NCI-H2029 treated with DMSO at 0.1 percent for 48 hours (cell line): ENCODE measurements at regions not wholly inside any gene's neighbourhood (a gene's known extent, or its start where the extent isn't known, plus 50 kb on each side); places are given as distances from the start of the nearest gene placed in this dataset.
"Not testable (repeated sequence)": the region's sequence is repeated elsewhere in the genome, so short reads cannot be mapped to it uniquely, and the experiment has no call there.

ENCODE experiments used
- DNase-seq: peaks from one replicate; lab custom pipeline; 2025; lab: John Stamatoyannopoulos, UW

DNA sequence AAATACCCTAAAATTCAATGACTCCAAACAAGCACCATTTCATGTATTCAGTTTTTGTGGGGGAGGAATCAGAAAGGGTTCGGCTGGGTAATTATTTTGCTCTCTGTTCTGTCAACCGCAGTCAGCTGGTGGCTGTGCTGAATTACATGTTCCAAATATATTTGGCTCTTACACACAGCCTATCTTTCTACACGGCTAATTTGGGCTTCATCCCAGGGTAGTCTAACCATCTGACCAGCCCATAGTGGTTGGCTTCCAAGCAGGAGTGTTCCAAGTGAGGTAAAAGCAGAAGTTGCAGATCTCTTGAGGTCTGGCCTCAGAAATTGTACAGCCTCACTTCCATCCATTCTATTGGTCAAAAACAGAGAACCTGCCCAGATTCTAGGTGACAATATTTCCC, 760.8 kb upstream of the SEMA6D start:
- no peak for DNase-seq

DNA sequence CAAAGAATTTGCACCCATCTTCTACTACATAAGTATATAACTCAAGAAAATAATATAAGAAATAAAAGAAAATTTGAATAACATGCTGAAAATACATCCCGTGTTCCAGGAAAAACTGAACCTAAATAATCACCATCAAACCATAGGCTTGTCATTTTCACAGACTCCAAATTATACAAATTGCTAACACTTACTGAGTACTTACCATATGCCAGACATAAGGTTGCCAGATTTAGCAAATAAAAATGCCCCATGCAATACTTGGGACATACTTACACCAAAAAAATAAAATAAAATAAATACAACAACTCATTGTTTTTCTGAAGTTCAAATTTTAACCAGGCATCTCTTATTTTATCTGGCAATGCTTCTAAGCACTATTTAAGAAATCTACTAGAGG, 760.4 kb upstream of the SEMA6D start:
- DNase-seq, result no peak

DNA sequence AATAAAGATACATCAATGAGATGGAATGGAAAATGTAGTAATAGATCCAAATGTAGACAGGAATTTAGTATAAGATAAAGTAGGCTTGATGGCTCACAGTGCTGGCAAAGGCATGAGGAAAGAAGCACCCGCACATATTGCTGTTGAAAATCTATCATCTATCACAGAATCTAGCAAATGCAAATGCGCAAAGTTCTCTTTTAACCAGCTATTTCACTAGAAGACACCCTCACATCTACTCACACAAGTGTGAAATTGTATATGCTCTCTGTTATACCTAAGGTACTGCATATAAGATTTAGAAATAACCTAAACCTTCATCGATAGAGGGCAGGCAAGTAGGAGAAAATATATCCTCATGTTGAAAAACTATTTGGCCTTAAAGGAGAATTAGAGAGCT, 756.7 kb upstream of the SEMA6D start:
- no peak for DNase-seq

DNA sequence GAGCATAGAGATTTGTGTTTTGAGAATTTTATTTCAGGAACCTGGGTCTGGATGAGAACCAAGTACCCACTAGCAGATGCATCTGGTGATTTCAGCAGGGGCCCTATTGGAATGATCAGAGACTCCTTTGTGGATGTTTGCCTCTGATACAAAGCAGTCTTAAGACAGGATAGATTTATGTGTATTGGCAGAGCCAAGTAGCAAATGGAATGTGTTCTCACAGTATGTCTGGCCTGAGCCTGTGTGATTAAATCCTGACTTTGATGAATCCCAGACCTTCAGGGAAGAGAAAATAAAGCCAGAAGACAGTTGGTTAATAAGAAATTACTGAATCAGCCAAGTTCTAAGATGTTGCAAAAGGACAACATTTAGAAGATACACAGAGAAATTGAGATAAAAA, 755.5 kb upstream of the SEMA6D start:
- DNase-seq, result no peak

DNA sequence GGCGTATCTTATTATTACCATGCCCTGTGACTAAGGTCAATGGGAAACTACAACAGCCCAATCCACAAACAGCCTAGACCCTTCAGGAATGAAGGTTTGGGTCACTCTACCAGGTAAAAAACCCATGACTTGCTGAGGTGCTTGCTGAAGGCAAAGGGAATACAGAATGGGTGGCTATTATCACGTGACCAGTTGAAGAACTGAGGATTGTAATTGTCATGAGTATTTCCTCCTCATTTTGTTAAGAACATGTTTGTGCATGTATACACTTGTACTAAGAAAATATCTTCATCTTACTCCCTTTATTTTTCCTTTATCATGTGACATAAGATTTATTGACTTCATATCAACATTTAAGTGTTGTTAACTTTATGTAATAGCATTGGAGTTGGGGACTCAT, 729.2 kb upstream of the SEMA6D start:
- DNase-seq, result not testable (repeated sequence)

DNA sequence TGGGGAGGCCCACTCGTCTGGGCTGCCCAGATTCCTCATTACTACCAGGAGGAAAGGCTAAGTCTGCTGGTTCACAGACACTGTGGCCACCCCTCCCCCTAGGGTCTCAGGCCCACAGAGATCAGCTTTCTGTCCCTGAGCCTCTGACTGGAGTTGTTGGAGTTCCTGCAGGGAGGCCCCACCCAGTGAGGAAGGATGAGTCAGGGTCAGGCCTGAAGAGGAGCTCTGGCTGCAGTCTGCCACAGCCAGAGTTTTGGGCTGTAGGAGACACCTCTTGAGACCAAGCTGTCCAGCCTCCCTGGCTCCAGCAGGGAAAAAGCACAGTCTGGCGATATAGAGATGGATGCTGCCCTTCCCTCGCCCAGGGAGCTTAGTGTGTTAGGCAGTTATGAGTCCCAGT, 720.9 kb upstream of the SEMA6D start:
- no peak for DNase-seq

DNA sequence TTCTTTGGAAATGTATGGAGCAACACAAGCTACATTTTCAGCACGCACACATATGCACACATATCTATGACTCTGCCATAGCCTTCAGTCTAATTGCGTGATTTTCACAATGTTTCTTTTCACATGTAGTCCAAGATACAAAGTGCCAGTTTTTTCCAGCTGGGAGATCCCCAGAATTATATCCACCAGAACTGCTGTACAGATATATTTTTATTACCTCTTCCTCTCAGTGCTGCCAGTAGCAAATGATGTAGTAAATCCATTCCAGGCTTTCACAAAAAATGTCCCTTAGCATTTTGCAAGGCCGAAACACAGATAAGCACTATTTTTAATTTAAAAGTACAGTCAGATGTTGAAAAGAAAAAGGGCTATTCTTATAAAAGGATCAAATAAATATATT, 719.8 kb upstream of the SEMA6D start:
- no peak for DNase-seq

DNA sequence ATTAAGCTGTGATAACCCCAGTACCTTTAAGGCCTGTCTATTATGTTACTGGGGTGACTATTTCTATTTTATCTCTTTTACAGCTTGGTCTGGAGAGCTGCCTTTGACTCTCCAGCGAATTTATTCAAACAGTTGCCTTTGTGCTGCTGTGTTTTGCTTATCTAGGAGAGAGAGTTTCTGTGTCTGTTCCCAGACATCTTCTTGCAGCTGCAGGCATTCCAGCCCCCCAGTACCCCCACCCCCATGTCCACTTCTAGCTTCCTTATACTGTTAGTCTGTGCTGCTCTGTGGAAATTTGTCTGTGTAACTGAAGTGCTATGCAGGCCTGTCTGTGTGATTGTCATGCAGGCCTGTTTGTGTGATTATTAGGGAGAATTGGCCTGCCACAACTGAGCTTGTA, 713.7 kb upstream of the SEMA6D start:
- DNase-seq, result no peak

DNA sequence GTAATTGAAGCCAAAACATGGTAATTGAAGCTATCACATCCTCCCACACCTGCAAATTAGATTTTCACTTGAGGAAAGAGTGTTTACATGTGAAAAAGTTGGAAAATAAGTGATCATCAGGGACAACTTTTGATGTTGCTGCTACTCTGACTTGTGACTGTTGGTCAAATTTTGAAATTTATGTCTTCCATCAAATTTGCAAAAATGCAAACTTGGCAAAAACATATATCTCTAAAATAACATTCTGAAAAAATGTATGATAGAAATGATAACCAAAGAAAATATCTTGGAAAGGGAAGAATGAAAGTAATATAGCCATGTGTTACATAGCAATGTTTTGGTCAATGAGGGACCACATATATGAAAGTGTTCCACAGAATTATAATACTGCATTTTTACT, 703.9 kb upstream of the SEMA6D start:
- DNase-seq, result no peak

DNA sequence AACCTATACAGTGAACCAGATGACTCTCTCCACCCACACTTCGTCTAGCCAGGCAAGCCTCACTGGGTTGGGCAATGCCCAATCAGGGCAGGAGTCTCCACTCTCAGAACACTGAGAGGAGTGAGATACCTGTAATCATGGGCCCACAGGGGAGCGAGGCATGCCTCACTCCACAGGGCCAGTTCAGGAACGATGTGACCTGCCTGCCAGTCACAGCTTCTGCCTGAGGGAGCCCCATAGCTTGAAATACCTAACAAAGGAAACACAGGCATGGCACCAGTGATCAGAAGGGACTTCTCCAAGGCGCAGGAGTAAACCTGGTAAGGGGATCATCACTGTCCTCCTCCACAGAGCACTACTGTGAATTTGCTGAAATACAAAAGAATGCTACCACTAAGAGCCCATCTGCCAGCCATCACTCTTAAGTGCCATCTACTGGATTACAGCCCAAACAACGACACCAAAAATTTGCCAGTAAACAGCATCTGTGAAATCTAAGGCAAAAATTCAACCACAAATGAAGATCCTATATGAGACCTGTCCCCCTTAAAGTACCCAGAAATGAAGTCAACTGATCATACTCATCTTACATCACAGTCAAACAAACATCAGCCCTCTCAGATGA, 689.9 kb upstream of the SEMA6D start:
- DNase-seq, result no peak

DNA sequence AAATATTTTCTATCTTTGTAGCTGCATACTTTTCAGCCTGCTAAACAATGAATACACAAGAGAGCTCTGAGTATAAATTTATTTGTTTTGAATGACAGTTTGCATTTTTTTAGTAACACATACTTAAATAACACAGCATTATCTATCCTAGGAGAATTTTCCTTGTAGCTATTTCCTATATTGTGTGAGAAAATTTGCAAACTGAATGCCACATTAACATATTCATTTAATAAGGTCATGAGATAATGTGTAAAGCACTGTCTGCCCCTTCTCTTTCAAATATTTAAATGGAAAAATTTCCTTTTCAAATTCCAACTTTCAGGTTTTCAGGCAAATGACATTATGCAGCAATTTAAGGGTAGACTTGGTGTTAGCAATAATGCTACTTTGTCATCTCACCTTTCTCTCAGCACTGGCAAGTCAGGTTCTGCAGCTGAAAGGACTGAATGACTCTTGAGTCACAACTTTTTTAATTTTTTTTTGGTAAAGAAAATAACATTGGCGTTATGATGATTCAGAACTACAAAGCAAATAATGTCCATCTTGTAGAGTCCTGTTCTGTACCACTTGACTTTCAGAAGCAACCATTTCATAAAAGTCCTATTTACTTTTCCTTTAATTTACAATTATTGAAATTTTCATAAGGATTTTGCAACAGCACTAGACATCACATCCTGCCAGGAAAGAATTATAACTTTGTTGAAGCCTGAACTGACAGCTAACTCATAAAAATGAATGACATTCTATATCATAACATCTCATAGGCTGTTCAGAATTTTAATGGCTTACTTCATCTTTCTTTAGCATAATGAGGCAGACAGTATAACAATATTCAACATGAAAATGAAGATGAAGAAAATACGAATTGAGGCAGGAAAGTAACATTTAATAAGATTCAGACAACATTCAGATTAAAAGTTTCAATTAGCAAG, 681.6 kb upstream of the SEMA6D start:
- no peak for DNase-seq

DNA sequence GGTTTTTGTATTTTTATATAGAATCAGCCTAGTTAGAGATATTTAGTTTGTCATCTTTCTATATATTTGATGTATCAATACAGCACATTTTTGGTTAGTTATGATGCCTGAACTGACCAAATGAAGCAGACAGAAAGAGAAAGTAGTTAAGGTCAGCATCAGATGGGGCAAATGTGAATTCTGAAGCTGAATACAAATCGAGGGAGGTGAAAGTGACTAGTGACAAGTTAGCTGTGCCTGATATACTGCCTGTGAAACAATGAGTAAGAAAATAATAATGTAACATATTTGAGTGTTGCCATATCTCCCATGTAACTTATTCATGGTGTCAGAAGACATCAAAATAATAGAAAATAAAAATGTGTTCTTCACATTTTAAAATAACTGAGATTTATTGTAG, 680.3 kb upstream of the SEMA6D start:
- DNase-seq, result no peak

DNA sequence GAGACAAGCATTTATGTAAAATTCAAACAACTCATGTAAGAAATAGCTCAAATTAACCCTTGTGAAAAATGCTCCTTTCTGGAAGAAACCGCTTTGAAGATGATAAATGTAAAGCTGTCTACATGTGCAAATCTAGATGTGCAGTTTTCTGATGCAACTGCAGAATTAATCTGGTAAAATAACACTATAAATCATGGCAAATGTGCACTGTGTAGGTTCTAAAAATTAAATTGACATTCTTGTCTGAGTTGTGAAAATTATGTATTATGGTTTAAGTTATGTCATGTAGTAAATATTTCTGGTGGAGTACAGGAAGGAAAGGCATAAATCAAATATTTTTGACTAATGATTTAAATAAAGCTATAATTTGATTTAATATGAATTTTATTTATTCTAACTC, 678.1 kb upstream of the SEMA6D start:
- no peak for DNase-seq

DNA sequence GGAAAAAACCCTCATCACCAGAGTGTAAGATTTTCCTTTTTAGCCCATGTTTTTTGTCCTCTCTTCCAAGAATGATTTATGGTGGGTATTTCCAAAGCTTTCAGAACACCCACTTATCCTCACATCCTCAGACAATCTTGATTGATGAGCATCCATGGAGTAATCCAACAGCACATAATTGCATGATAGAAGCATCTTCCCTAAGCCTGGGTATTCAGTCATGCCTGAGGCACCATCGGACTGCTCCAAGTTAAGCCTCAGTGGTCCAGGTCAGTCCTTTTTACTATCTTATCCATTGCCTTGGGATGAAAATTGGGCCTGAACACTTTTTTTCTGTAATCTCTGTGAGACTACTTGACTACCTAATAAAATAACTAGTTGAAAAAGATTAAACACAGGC, 676.0 kb upstream of the SEMA6D start:
- DNase-seq, result no peak

DNA sequence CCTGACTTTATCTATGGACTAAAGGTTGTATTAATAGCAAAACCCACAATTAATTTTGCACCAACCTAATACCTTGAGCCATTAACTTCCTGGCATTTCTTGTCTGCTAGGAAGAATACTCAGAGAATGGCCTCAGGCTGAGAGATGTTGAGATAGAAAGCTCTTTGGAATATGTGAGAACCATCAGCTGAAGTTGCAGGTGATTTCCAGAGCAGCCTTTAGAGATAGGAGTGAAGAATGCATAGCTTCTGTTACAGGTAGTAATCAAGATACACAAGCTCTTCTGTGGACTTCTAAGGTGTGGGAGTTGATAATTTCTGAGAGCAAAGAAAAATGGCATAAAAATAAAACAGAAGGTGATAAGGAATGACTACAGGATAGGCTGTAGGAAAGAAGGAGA, 669.3 kb upstream of the SEMA6D start:
- not testable (repeated sequence) for DNase-seq

DNA sequence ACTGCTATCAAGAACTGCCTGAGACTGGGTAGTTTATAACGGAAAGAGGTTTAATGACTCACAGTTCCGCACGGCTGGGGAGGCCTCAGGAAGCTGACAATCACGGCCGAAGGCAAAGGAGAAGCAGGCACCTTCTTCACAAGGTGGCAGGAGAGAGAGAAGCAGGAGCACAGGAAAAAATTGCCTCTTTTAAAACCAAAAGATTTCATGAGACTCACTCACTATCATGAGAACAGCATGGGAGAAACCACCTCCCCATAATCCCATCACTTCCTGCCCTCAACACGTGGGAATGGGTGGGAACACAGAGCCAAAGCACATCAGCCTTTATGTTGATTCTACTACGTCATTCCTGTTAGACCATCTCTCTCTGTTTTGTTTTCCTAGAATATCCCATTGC, 650.9 kb upstream of the SEMA6D start:
- DNase-seq, result no peak

DNA sequence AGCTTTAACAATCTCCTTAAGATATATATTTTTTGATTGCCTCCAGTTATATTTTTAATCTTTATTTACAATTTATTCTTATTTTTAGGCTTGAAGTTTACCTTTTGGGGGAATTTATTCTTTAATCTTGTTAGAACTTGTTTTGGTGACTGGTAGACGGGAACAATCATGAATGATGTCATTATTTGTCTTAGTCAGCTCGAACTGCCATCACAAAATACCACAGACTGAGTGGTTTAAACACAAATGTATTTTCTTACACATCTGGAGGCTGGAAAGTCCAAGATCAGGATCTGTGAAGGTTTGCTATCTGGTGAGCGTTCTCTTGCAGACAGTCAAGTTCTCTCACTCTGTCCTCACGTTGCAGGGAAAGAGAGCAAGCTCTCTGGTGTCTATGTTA, 639.5 kb upstream of the SEMA6D start:
- DNase-seq, result not testable (repeated sequence)

DNA sequence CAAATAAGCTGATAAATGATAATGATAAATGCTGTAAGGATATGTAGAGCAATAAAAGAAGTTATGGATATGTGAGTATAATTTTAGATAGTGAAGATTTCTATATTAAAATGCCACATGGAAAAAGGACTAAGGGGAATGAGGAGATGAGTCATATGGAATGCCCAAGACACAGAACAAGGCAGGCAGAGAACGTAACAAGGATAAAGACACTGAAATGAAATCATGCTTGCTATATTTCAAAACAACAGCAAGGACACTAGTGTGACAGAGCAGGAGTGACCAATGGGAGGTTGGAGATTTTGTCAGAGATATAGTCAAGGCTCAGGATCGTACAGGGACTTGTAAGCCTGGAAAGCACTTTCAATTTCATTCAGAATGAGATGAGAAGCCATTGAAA, 621.5 kb upstream of the SEMA6D start:
- DNase-seq, result no peak

DNA sequence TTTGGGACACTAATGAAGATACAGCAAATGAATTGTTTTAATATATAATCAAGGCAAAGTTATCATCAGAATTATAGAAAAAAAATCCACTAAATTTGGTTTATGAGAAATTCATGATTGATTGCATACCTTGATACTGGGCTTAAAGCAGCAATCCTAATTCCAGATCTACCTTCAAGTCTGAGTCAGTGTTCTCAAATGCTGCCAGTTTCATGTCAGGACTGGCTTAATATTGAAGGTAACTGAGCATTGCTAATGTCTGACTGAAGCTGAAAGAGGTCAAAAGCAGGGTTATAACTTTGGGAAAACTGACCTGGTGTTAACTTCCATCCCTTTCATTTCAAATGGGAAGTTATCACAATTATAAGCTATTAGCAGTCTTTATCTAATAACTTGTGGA, 618.8 kb upstream of the SEMA6D start:
- DNase-seq, result not testable (repeated sequence)

DNA sequence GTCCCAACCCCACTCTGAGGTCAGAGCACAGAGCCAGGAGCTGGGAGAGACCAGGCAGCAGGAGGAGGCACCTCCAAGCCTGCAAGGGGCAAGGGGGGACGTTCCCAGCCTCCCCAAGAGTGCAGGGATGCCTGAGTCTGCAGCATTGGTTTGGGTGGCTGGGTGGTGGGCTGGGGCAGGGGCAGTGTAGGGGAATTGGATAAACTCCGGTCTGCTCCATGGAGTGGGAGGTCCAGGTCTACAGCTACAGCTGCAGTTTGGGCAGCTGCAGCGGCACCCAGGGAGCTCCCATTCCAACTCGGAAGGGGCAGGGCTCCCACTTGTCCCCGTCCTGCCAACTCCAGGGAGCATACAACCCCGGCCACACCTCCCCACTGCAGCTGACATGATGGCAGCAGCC, 617.5 kb upstream of the SEMA6D start:
- DNase-seq, result not testable (repeated sequence)

DNA sequence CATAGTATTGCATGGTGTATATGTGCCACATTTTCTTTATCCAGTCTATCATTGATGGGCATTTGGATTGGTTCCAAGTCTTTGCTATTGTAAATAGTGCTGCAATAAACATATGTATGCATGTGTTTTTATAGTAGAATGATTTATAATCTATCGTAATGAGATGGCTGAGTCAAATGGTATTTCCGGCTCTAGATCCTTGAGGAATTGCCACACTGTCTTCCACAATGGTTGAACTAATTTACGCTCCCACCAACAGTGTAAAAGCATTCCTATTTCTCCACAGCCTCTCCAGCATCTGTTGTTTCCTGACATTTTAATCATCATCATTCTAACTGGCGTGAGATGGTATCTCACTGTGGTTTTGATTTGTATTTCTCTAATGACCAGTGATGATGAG, 608.5 kb upstream of the SEMA6D start:
- DNase-seq, result not testable (repeated sequence)

DNA sequence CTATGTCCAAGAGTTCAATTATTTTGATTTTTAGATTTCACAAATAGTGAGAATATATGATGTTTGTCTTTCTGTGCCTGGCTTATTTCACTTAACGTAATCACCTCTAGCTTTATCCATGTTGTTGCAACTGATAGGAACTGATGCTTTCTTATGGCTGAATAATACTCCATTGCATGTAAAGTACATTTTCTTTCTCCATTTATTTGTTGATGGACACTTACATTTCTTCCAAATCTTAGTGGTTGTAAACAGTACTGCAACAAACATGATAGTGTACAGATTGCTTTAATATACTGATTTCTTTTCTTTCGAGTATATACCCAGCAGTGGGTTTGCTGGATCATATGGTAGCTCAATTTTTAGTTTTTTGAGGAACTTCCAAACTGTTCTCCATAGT, 600.6 kb upstream of the SEMA6D start:
- no peak for DNase-seq

DNA sequence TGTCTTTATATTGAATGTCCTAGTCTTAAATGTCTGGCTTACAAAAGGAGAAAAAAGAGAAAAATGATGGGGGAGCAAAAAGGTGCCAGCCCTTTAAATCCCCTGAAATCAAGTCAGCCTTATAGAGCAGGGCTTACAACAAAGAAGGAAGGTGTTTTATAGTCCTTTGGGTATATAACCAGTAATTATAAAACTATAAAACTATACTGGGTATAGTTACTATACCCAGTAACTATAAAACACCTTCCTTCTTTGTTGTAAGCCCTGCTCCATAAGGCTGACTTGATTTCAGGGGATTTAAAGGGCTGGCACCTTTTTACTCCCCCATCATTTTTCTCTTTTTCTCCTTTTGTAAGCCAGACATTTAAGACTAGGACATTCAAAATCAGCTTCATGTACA, 598.0 kb upstream of the SEMA6D start:
- no peak for DNase-seq
